GM03348 (cell line): ENCODE measurements at regions not wholly inside any gene's neighbourhood (a gene's known extent, or its start where the extent isn't known, plus 50 kb on each side); places are given as distances from the start of the nearest gene placed in this dataset.

Source experiments
- DNase-seq: peaks from one replicate; pipeline ENCODE4 v3.0.0; 2012; ENCODE audit warnings: low spot score

DNA sequence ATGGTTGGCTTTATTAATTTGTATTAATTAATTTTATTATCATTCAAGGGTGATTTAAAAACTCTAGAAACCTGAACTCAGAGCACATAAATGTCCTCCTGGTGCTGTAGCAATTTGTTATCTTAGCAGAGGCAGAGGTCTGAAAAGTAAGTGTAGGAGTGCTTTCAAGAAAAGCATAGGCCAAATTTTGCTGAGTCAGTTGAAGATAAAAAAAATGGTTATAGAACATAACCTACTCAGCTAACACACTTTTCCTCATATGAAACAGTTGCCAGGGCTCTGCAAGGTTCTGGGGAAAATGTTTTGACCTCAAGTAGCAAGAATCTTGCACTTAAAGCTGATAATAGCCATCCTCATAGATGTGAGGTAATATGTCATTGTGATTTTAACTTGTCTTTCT is 53.5 kb upstream of the CHODL start:
- no peak for DNase-seq

DNA sequence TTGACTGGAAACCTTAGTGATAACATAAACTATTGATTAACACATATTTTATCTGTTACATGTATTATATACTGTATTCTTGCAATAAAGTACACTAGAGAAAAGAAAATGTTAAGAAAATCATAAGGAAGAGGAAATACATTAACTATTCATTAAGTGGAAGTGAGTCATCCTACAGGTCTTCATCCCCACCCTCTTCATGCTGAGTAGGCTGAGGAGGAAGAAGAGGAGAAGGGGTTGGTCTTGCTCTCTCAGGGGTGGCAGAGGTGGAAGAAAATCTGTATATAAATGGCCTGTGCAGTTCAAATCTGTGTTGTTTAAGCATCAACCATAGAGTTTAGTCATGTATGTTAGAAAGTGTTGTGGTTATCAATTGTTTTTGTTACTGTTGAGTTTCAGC is 66.1 kb upstream of the CHODL start:
- no peak for DNase-seq

DNA sequence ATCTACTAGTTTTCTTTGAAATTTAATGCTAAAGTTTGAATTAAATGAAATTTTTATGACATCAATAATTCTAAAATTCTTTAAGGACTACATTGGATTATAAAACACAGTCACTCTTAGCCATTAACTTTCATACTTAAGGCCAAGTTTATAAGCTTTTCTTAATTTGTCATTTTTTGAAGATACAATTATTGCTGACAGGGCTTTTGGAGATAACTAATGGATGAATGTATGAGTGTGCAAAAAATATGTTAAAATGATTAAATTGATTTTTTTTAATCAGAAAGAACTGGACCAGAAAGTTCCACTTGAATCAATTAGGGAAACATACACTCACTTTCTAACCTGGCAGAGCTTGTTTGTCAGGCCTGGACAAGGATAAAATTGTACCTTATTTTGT is 70.3 kb upstream of the CHODL start:
- no peak for DNase-seq

DNA sequence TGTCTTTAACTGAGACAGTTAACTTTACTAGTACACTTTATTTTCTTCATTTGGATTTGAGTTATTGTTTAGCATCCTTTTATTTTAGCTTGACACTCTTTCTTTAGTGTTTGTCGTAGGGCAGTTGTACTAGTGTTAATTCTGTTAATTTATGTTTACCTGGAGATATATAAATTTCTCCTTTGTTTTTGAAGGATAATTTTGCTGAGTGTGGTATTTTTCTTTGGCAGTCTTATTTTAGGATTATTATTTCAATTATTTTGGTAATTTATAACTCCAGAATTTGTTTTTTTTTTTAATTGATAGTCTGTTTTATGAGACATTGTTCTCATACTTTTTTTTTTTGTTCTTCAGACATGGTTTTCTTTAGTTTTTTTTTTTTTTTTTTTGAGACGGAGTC is 73.8 kb upstream of the CHODL start:
- no peak for DNase-seq

DNA sequence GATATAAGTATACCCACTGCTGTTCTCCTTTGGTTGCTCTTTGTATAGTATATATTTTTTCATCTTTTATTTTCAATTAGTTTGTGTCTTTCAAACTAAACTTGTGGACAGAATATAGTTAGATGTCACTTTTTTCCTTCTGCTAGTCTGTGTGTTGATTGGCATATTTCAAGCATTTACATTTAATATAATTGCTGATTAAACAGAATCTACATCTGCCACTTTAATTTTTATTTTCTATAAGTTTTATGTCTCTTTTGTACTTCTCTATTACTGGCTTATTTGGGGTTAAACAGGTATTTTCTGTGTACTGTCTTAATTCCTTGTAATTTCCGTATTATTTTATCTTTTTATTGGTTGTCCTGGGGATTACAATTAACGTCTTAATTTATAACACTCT is 74.4 kb upstream of the CHODL start:
- DNase-seq: no peak

DNA sequence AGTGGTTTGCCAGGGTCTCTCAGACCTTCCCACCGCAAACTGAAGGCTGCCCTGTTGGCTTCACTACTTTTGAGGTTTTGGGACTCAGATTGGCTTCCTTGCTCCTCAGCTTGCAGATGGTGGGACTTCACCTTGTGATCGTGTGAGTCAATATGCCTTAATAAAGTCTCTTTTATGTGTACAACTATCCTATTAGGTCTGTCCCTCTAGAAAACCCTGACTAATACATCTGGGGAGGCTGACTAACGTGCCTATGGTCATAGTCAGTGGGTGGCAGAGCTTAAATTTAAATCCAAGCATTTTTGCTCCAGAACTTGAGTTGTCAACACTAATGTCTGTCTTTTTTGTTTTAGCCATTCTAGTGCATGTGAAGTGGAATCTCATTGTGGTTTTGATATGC is 76.5 kb upstream of the CHODL start:
- DNase-seq: no peak

DNA sequence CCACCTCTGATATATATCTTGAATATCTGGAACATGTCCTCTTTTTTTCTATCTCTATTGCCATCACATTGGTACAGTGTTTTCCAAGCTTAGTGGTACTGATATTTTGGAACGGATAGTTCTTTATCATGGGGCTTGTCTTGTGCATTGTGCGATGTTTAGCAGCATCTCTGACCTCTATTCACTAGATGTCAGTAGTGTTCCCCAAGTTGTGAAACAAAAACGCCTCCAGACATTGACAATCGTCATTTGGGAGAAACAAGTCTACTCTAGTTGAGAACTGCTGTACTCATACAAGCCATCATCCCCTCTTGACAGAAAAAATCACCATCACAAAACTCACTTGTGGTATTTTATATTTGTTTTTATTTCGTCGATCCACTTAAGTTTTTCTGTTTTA is 79.7 kb upstream of the CHODL start:
- DNase-seq: no peak

DNA sequence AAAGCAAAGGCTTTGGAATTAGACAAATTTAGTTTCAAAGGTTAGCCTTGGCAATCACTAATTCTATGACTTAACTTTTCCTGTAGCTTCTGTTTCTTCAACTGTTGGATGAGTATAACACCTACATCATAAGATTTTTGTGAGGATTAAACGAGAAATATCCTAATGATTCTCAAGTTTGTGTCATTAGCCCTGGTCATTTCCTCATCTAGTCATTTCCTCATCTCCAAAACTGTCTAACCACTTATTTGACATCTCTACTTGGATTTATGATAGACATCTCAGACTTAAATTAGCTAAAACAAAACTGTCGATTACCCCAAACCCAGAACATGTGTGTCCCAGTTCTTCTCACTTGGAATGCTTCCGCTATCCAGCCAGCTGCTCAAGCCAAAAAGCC is 80.2 kb upstream of the CHODL start:
- no peak for DNase-seq

DNA sequence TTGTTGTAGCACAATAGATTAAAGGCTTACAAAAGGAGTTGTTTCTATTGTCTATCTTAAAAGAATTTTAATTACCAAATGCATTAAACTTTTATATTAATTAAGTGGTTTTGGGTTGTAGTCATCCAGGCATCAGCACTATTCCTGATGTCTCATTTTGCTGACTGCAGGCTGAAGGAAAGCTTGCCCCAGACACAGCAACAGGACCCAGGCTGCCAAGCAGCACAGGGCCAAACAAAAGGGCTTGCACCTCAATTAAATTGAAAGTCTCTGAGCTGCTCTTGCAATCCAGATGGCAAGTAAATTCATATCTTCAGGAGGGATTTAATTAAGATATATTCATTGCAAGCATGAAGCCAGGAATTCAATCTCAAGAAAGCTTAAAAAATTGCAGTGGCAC is 80.7 kb upstream of the CHODL start:
- DNase-seq: no peak

DNA sequence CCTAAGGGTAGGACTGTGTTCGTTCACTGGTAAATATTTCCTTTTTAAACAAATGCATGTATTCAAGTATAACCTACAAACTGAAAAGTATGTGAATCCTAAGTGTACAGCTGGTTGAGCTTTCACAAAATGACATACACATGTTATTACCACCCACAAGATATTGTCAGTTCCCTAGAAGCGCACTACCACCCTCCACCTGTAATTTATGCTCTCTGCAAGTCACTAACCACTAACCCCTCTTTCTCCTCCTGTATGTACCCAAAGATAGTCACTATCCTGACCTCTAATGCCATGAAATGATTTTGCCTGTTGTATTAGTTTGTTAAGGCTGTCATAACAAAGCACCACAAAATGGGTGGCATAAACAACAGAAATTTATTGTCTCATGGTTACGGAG is 82.8 kb upstream of the CHODL start:
- DNase-seq: no peak

DNA sequence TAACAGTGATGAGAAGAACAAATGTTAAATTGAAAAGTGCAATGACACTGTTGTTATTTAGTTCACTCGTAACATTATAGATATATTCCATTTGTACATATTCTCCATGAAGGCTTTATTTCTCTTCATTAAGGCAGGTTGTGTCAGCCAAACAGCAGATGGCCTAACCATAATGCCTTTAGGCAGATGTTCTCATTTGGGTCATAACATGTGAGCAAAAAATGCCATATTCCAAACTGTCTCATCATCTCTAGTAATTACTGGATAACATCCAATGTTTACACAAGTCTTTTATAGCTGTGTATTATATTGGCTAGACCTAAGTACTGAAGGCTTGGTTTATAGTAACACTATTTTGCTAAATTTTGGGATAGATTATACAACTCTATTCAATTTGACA is 87.2 kb upstream of the CHODL start:
- DNase-seq: no peak

DNA sequence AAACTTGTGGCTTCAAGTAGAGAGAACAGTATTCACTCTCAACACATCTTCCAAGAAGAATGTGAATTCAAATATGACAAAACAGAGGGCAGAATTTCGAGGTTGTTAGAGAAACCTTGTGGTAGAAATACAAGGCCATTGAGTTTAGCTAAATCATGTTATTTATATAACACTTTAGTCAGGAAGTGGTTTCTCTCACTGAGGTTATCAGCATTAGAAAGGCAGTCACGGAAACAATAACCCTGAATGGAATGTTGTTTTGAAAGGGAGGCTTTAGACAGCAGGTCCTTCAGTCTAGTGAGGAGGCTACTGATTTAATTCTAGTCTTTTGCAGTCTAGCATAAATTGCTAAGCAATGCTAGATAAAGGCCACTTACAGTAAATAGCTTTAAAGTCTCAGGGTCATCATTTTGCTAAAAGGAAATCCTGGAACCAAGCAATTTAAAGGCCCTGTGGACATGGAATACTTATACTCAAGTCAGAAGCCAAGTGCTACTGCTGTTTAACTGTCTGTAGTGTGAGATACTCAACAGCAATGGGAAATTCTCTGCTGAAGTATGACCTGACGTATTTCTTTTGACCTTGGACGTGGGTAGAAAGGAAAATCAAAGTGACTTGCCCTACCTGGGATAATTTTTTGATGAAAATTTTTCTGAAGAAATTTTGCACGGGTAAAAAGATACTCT is 89.0 kb upstream of the CHODL start:
- DNase-seq: no peak

DNA sequence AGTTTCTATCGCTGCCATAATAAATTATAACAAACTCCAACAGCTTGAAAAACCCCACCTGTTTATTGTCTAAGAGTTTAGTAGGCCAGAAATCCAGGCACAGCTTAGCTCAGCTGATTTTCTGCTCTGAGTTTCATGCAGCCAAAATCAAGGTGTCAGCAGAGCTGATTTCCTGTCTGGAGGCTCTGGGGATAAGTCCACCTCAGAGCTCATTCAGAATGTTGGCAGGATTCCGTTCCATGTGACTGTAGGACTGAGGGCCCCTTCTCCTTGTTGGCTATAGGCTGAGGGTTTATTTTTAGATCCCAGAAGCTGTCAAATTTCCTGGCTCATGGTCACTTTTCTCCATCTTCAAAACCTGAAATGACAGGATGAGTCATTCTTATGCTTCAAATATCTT is 91.6 kb upstream of the CHODL start:
- no peak for DNase-seq

DNA sequence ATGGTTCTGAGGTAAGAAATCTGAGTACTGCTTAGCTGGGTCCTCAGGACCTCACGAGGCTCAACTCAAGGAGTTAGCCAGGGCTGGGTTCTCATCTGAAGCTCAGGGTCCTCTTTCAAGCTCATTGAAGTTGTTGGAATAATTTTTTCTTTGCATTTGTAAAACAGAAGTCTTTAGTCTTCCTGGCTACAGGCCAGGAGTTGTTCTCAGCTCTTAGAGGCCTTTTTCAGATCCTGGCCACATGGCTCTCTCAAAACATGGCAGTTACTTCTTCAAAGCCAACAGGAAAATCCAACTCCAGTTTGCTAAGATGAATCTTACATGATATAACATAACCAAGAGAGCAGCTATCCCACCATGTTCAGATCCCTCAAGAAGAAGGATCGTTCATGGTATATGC is 92.3 kb upstream of the CHODL start:
- DNase-seq: no peak

DNA sequence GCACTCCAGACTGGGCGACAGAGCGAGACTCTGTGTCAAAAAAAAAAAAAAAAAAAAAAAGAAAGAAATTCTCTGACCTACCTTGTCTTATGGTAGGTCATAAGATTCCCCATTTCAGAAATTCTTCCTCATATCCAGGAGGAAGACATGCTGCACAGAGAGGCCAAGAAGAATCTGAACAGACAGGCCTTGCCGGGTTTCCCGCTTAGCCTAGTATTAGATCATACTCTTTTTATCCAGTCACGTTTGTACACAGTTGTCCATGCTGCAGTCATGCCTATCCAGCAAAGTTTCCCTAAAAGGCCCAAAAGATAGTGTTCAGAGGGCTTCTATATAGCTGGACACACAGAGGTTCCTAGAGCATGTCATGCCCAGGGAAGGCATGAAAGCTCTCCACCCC is 93.6 kb upstream of the CHODL start:
- DNase-seq: no peak

DNA sequence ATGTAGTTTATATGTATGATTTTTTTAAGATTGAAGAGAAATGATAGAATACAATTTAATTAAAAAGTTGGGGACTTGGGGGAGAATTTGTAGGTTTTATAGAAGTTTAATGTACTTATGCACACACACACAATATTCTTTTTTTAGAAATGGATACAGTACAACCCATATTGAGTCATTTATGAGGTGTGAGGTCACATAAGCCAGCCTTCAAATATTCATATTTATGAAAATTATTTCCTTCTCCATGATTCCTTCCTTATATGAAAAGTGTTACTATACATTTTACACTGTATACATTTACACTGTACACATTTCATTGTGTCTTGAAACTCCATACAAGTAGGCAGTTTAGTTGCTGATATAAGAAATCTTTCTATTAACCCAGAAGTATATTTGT is 96.2 kb upstream of the CHODL start:
- DNase-seq: no peak

DNA sequence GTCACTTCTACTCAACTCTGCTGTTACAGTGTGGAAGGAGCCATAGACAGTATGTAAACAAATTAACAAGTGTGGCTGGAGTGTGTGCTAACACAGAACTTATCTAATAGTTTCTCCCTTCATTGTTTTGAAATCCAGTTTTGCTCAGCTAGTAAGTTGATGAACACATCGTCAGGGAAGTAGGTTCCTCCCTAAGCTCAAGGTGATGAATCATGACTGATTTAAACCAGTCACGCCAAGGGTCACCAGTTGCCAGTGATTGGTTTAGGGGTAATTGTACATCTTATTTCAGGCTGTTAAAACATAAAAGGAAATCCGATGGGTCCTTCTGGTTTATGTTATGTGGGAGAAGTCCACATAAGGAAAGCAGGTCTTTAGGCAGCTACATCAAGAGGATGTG is 97.0 kb upstream of the CHODL start:
- no peak for DNase-seq

DNA sequence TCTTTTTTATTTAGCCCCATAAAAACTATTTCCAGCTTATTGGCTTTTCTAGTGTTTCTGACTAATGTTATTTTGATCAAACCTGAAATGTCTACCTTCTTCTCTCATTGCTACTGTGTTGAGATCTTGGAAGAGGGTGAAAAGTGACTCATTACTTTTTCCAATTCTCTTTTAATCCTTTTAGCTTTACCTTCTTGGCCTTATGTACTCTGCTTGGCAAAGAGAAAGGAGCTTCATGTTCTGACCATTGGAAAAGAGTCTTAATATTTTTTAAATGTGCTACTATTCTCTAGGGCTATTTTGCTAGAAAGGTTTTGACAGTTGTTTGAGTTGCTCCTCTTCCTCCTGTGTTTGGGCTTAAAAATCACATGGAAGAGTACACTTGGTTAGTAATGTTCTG is 97.8 kb upstream of the CHODL start:
- DNase-seq: no peak

DNA sequence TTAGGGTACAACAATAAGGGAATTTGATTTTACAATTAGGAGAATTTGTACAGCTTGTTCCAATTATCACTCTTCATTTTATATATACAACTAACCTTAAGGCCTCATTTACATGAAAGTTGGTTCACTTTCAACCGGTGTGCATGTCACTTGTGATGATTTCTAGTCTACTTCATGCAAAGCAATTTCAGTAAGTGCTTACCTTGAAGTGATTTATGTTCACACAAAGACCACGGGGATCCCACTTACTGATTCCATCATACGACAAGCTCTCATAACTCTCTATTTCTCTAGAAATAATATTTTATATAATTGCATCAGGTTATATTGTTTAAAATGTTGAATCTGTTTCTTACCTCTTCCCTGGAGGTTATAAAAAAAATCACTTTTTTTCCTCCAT is 100.3 kb upstream of the CHODL start:
- no peak for DNase-seq

DNA sequence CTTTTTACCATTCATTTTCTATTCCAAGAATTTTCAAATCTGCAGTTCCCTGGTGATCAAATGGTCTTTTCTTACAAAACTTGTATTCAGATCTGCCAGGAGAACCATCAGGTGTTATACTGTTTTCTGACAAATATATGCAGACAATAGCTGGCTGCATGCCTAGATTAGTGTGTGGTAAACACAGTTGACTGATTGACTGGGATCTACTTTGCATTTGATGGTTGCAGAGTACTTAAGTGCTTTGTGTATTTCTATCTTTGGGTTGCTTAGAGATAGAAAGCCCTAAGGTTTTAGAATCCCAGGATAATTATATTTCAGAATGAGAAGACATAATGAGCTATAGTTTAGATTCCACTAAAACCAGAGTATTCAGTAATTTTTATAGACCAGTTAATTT is 102.0 kb upstream of the CHODL start:
- no peak for DNase-seq

DNA sequence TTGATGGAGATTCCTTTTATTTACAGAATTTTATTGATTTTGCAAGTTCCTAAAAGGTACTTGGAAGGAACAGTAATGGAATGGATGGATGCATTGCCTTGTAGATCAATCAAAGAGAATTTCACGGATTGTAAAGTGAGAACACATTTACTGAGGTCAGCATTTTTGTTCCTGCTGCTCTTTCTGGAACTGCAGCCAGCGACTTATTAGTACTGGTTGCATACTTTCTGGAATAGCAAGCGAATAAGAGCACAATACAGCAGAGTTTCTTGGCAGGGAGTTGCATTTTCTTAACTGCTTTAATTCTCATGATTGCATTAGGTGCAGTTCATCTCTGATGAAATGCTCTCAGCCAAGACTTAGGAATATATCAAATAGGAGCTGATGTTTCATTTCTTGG is 106.1 kb upstream of the CHODL start:
- DNase-seq: no peak

DNA sequence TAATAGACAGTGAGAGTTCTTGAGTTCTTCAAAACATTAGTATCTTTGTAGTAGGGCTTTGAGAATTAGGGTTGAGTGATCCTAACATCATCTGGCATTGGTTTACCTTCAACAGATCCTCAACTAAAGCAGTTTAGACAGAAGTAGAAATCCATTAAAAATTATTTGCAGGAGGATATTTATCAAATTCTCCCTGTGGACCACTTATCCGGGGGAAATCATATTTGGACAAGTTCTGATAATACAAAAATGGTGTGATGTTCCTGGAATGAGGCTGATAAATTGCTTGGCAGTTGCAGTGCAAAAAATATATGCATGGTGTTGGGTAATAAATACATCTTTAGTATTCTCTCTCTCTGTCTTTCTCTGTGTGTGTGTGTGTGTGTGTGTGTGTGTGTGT is 115.1 kb upstream of the CHODL start:
- no peak for DNase-seq

DNA sequence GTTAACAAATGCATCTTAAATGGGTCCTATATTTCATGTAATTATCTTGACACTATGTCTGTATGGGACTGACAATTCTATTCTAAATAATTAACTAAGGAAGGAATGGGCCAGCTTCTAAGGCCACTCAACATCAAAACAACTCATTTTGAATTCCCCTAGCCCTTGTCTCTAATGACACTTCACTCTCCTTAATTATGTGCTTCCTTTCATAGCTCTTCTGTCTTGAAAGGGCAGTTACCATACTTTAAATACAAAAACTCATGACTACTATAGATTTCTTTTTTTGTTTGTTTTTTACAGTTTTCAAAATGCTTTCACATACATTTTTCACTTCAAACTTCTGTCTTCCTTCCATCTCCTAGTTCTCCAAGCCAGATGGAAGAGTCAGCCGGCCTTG is 126.1 kb upstream of the CHODL start:
- no peak for DNase-seq

DNA sequence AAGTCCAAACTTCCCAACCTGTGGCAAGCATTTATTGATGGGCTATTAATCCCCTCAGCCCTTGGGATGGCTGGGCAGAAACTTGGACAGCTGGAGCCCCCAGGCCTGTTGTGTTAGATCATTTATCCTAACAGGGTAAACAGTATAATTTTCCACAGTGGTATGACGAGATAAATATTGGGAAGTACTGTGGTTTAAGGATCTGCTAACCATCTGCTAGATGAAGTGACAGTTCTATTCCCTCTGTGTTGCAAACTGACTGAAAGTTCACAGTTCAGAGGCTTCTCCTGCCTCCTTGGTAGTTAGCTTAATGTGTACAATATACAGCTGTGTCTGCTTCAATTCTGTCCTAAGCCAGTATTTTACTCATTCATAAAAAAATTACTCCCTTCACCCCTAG is 127.5 kb upstream of the CHODL start:
- no peak for DNase-seq

DNA sequence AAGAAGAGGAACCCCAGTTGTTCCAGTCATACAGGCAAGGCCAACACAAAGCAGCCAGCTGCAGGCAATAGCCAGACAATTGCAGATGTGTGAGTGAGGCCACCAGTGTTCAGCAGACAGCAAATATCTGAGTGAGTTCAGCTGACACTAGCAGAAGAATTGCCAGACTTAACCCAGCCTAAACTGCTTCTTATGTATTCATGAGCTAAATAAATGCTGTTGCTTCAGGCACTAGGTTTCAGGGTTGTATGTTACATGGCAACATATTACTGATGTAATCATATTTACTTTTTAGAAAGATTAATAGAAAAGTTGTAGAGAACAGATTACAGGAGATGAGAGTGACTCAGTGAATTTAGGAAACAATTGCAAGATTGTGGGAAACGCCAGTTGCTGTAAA is 129.8 kb upstream of the CHODL start:
- DNase-seq: no peak
